Uterus (tissue), 2 donors: ENCODE measurements at regions not wholly inside any gene's neighbourhood (a gene's known extent, or its start where the extent isn't known, plus 50 kb on each side); places are given as distances from the start of the nearest gene placed in this dataset.

Source experiments
- POLR2A ChIP-seq, 2 donors: fragments of 450-650 bp; IDR thresholded peaks; one replicate each; pipeline ENCODE4 v1.6.1; 2016; ENCODE audit warnings: antibody characterized with exemption in 2 of 2, mild to moderate bottlenecking in 1 of 2, moderate library complexity in 1 of 2
- TF ChIP-seq, protein P1 (sequence below), 4 experiments: fragments of 200-600 bp in 2 of 4; fragments of 450-650 bp in 2 of 4; sonication (generic) in 2 of 4; IDR thresholded peaks; one replicate each; pipeline ENCODE4 v1.5.1; 2016 to 2019; ENCODE audit warnings: antibody characterized with exemption in 4 of 4, mild to moderate bottlenecking in 2 of 4, moderate library complexity in 1 of 4

DNA sequence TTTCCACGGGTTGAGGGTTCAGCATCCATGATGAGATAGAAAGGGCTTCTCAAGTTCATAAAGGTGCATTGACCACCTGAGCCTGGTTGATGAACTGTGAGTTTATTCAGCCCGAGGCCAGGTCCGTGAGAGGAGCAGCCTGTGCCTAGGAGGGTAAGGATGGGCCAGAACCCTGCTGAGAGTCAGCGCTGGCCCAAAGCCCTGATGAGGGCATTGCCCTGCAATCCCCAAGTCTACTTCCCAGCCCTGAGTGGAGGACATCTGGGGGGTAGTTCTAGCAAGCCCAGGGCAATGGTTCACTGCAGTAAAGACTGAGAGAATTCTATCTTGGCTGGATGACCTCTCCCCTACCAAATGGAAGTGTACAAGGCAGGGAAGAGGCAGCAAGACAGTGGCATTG lies 123.3 kb upstream of the NXT1 start:
- TF ChIP-seq, protein P1, sequence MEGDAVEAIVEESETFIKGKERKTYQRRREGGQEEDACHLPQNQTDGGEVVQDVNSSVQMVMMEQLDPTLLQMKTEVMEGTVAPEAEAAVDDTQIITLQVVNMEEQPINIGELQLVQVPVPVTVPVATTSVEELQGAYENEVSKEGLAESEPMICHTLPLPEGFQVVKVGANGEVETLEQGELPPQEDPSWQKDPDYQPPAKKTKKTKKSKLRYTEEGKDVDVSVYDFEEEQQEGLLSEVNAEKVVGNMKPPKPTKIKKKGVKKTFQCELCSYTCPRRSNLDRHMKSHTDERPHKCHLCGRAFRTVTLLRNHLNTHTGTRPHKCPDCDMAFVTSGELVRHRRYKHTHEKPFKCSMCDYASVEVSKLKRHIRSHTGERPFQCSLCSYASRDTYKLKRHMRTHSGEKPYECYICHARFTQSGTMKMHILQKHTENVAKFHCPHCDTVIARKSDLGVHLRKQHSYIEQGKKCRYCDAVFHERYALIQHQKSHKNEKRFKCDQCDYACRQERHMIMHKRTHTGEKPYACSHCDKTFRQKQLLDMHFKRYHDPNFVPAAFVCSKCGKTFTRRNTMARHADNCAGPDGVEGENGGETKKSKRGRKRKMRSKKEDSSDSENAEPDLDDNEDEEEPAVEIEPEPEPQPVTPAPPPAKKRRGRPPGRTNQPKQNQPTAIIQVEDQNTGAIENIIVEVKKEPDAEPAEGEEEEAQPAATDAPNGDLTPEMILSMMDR (IDR thresholded peaks at IDR 0.05) = no peak
- no peak for TF ChIP-seq POLR2A (IDR thresholded peaks at IDR 0.05)
